GM19463 (cell line): ENCODE measurements at regions not wholly inside any gene's neighbourhood (a gene's known extent, or its start where the extent isn't known, plus 50 kb on each side); places are given as distances from the start of the nearest gene placed in this dataset.

Source experiments
- ATAC-seq: cut with Tn5 transposase; IDR thresholded peaks from one replicate; pipeline ENCODE4 v1.9.1; 2021; ENCODE audit warnings: mild to moderate bottlenecking, moderate library complexity; ENCODE audit not compliant: unreplicated experiment

GRCh38 chr2:16851126-16851525, 185.5 kb upstream of the CYRIA start:
- no peak for ATAC-seq

- no peak for ATAC-seq
Measured at GRCh38 chr2:16840496-16841172, 175.0 kb upstream of the CYRIA start.

GRCh38 chr2:16832910-16833309, 167.3 kb upstream of the CYRIA start:
- no peak for ATAC-seq

- ATAC-seq, result no peak
Measured at GRCh38 chr2:16828828-16829160, 163.2 kb upstream of the CYRIA start.

- ATAC-seq, result no peak
Measured at GRCh38 chr2:16828044-16828827, 162.6 kb upstream of the CYRIA start.

GRCh38 chr2:16824472-16824871, 158.8 kb upstream of the CYRIA start:
- no peak for ATAC-seq

- ATAC-seq, result no peak
Measured at GRCh38 chr2:16821692-16822091, 156.1 kb upstream of the CYRIA start.

- ATAC-seq, result no peak
Measured at GRCh38 chr2:16818203-16818556, 152.5 kb upstream of the CYRIA start.

GRCh38 chr2:16817305-16818202, 151.9 kb upstream of the CYRIA start:
- no peak for ATAC-seq

GRCh38 chr2:16816522-16816921, 150.9 kb upstream of the CYRIA start:
- no peak for ATAC-seq

GRCh38 chr2:16816016-16816415, 150.4 kb upstream of the CYRIA start:
- no peak for ATAC-seq

GRCh38 chr2:16813593-16813992, 148.0 kb upstream of the CYRIA start:
- ATAC-seq, result no peak

GRCh38 chr2:16798472-16798871, 132.8 kb upstream of the CYRIA start:
- no peak for ATAC-seq

GRCh38 chr2:16791496-16791895, 125.9 kb upstream of the CYRIA start:
- ATAC-seq, result no peak

GRCh38 chr2:16785149-16785548, 119.5 kb upstream of the CYRIA start:
- ATAC-seq, result no peak

- ATAC-seq, result no peak
Measured at GRCh38 chr2:16784652-16785051, 119.0 kb upstream of the CYRIA start.

- ATAC-seq, result no peak
Measured at GRCh38 chr2:16777123-16777870, 111.7 kb upstream of the CYRIA start.

- ATAC-seq, result no peak
Measured at GRCh38 chr2:16775899-16776231, 110.2 kb upstream of the CYRIA start.

- ATAC-seq, result no peak
Measured at GRCh38 chr2:16774980-16775898, 109.6 kb upstream of the CYRIA start.

GRCh38 chr2:16774091-16774490, 108.5 kb upstream of the CYRIA start:
- no peak for ATAC-seq
